HPDE6-E6E7 (cell line): ENCODE measurements at regions not wholly inside any gene's neighbourhood (a gene's known extent, or its start where the extent isn't known, plus 50 kb on each side); places are given as distances from the start of the nearest gene placed in this dataset.

Experiments used
- DNase-seq: peaks from one replicate; pipeline ENCODE4 v3.0.0; 2011; ENCODE audit warnings: missing footprints; ENCODE audit errors: extremely low spot score

- no peak for DNase-seq
These were observed 53.7 kb upstream of the TRAK1 start for GRCh38 chr3:42037318-42037945.

- DNase-seq: peak; percentile 32
These were observed 54.7 kb upstream of the TRAK1 start for GRCh38 chr3:42036483-42036823.

GRCh38 chr3:42035816-42036482 is 55.2 kb upstream of the TRAK1 start:
- no peak for DNase-seq

GRCh38 chr3:42035007-42035406 is 56.1 kb upstream of the TRAK1 start:
- DNase-seq: no peak

- DNase-seq: no peak
These were observed 57.4 kb upstream of the TRAK1 start for GRCh38 chr3:42033741-42034140.

GRCh38 chr3:42032693-42033349 is 58.3 kb upstream of the TRAK1 start:
- DNase-seq: no peak

GRCh38 chr3:42031808-42032480 is 59.2 kb upstream of the TRAK1 start:
- DNase-seq: no peak

- no peak for DNase-seq
These were observed 62.7 kb upstream of the TRAK1 start for GRCh38 chr3:42028474-42028873.

GRCh38 chr3:42027571-42027970 is 63.6 kb upstream of the TRAK1 start:
- DNase-seq: no peak

GRCh38 chr3:42025370-42026138 is 63.7 kb upstream of the ULK4 start:
- DNase-seq: no peak

GRCh38 chr3:42024591-42025351 is 62.9 kb upstream of the ULK4 start:
- DNase-seq: no peak

GRCh38 chr3:42023380-42023779 is 61.5 kb upstream of the ULK4 start:
- no peak for DNase-seq

- no peak for DNase-seq
These were observed 60.5 kb upstream of the ULK4 start for GRCh38 chr3:42022355-42022754.

GRCh38 chr3:42020684-42021307 is 58.9 kb upstream of the ULK4 start:
- DNase-seq: no peak

- no peak for DNase-seq
These were observed 58.0 kb upstream of the ULK4 start for GRCh38 chr3:42019953-42020260.

GRCh38 chr3:42019144-42019952 is 57.4 kb upstream of the ULK4 start:
- DNase-seq: no peak

GRCh38 chr3:42014921-42015533 is 53.1 kb upstream of the ULK4 start:
- no peak for DNase-seq

- no peak for DNase-seq
These were observed 52.6 kb upstream of the ULK4 start for GRCh38 chr3:42014458-42014920.

- no peak for DNase-seq
These were observed 52.0 kb upstream of the ULK4 start for GRCh38 chr3:42013691-42014457.
